Activated naive CD8-positive, alpha-beta T cell treated with anti-CD3 and anti-CD28 coated beads, Interleukin-2, amount 50 U/mL, for 24 hours (primary cell): ENCODE measurements at regions not wholly inside any gene's neighbourhood (a gene's known extent, or its start where the extent isn't known, plus 50 kb on each side); places are given as distances from the start of the nearest gene placed in this dataset.

Source experiments
- ATAC-seq: fragments of 150-1000 bp; cut with Tn5 transposase; one replicate; pipeline ENCODE4 v1.10.0; 2021
- DNase-seq: peaks from one replicate; pipeline ENCODE4 v3.0.0; 2021
- H3K27ac Mint-ChIP-seq: one replicate; pipeline ENCODE4 v1.8.0; 2021; ENCODE audit warnings: mild to moderate bottlenecking, mixed read lengths
- H3K27me3 Mint-ChIP-seq: one replicate; pipeline ENCODE4 v1.8.0; 2021; ENCODE audit warnings: mixed read lengths
- H3K36me3 Mint-ChIP-seq: one replicate; pipeline ENCODE4 v1.8.0; 2021; ENCODE audit warnings: low read depth, mixed read lengths
- H3K4me1 Mint-ChIP-seq: one replicate; pipeline ENCODE4 v1.8.0; 2021; ENCODE audit warnings: mixed read lengths
- H3K4me3 Mint-ChIP-seq: one replicate; pipeline ENCODE4 v1.8.0; 2021; ENCODE audit warnings: mild to moderate bottlenecking, moderate library complexity, mixed read lengths
- H3K9me3 Mint-ChIP-seq: one replicate; pipeline ENCODE4 v1.8.0; 2021; ENCODE audit warnings: mixed read lengths

DNA sequence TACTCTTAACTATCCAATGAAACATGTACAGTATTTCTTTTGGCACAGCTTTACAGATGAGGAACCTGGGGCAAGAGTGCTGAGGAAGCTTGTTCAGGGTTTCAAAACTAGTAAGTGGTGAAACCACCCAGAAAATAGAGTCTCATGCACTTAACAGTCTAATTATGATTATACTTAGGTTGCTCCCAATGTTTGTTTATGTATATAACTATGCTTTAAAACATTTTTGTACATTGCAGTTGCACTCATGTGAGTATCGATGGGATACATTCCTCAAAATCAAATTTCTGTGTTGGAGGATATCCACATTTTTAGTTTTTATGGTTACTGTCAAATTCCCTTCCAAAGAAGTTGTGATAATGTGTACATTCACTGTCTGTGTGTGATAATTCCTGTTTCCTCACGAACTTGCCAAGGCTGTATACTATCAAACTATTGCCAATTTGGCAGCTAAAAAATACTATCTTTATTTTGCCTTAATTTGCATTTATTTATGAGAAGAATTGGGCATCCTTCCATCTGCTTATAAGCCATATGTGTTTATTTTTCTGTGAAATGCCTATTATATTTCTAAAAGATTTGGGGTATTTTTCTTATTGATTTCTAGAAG, 143.9 kb upstream of the SSTR1 start:
- H3K27me3 Mint-ChIP-seq: no peaks in the 10 kb centered on the region
- H3K4me1 Mint-ChIP-seq: peaks cover 21% of the 10 kb centered on the region
- H3K9me3 Mint-ChIP-seq: peaks cover 14% of the 10 kb centered on the region
- H3K36me3 Mint-ChIP-seq: peaks cover 8% of the 10 kb centered on the region
- H3K4me3 Mint-ChIP-seq: no peak overlapping the region
- no peak overlapping the region for H3K27ac Mint-ChIP-seq
- DNase-seq (no peak), ATAC-seq (no peak)

DNA sequence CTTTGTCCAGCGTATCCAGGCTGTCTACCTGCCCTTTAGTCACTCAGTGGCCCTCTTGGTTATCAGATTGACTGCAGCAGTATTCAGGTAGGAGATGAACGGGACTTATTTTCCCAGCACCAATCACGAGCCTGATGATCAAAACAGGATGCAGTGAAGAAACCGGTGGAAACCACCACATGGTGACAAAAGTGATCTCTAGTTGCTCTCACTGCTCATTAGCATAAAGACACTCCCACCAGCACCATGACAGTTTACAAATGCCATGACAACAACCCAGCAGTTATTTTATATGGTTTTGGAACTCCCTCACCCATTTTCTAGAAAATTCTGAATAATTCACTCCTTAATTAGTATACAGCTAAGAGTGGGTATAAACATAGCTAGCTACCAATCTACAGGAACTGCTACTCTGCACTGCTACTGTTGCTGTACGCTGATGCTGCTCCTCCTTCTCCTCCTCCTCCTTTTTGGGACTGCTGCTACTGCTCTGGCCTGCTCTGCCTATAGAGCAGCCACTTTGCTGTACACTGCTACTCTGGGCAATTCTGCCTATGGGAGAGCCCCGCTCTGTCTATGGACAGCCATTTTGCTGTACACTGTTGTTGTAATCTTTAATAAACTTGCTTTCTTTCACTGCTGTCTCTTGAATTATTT, 142.5 kb upstream of the SSTR1 start:
- peak; percentile 19 for DNase-seq
- peaks cover 32% of the 10 kb centered on the region for H3K4me1 Mint-ChIP-seq

GRCh38 chr14:38070061-38070588, 137.6 kb upstream of the SSTR1 start:
- Mint-ChIP-seq H3K36me3 (no peaks in the 10 kb centered on the region), H3K9me3 (no peaks in the 10 kb centered on the region), H3K27me3 (no peaks in the 10 kb centered on the region), H3K27ac (no peak overlapping the region), H3K4me1 (peaks cover 71% of the 10 kb centered on the region), H3K4me3 (no peak overlapping the region)
- no peak for DNase-seq
- ATAC-seq: peak; percentile 20

More for the DNA sequence above, 142.5 kb upstream of the SSTR1 start:
- Mint-ChIP-seq H3K27ac (peak overlapping the region; percentile 73), H3K9me3 (peaks cover 9% of the 10 kb centered on the region), H3K36me3 (peaks cover 8% of the 10 kb centered on the region), H3K4me3 (peak overlapping the region; percentile 68), H3K27me3 (no peaks in the 10 kb centered on the region)
- ATAC-seq: peak; percentile 95

DNA sequence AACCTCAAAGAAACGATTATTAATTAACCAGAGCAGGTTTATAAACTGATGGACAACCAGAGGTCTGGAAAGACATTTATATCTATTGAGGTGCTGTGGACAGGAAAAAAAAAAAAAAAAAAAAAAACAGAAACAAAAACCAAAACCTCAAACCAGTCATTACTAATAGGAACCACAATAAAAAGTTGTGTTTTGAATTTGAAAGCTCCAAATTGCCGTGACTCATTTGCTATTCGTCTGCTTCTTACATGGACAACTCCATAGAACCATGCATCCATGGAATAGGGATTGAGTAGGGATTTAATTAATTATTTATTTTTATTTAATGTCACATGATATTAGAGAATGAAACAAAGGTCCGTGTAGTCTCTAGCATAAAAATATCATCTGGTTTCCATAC, 134.1 kb upstream of the SSTR1 start:
- ATAC-seq: no peak
- H3K27ac Mint-ChIP-seq: peak overlapping the region; percentile 41
- no peak for DNase-seq
- H3K4me1 Mint-ChIP-seq: peaks cover 69% of the 10 kb centered on the region
- H3K36me3 Mint-ChIP-seq: no peaks in the 10 kb centered on the region
- peak overlapping the region; percentile 24 for H3K4me3 Mint-ChIP-seq
- no peaks in the 10 kb centered on the region for H3K27me3 Mint-ChIP-seq
- H3K9me3 Mint-ChIP-seq: no peaks in the 10 kb centered on the region

DNA sequence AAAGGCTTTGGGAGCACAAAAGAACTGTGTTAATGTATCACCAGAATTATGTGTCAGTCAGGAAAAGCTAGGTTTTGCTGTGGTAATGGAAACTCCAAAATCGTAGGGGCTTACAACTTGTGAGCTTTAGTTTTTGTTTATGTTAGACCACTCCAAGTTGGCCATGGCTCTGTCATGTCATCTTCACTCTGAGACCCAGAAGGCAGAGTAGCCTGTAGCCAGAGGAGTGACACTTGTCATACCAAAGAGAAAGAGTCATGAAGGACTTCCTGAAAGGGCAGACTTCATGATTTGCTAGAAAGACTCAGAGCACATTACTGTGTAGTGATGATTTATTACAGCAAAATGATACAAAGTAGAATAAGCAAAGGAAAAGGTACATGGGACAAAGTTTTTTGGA, 133.6 kb upstream of the SSTR1 start:
- peak overlapping the region; percentile 24 for H3K4me3 Mint-ChIP-seq
- ATAC-seq: peak; percentile 34

DNA sequence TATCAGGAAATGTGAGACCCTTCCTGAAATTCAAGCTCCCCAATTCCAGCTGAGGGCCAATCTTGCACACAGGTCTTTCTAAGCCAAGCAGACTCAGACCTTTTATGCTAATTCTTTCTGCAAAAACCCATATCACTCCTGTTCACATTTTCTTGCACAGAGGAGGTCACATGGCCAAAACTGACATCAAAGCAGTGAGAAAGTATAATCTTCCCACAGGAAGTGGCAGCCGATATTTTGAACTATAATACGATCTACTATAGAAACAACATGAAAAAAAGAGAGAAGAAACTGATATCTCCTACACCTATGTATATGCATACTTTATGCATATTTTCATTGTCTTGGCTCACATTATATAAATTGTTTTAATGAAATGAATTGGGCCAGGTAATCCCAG, 132.9 kb upstream of the SSTR1 start:
- ATAC-seq: no peak
- Mint-ChIP-seq H3K27ac (peak overlapping the region; percentile 41), H3K9me3 (peaks cover 3% of the 10 kb centered on the region), H3K4me1 (peaks cover 74% of the 10 kb centered on the region), H3K4me3 (no peak overlapping the region), H3K27me3 (no peaks in the 10 kb centered on the region), H3K36me3 (no peaks in the 10 kb centered on the region)
- no peak for DNase-seq

More for the DNA sequence above, 133.6 kb upstream of the SSTR1 start:
- Mint-ChIP-seq H3K36me3 (no peaks in the 10 kb centered on the region), H3K4me1 (peaks cover 73% of the 10 kb centered on the region), H3K27me3 (no peaks in the 10 kb centered on the region), H3K9me3 (peaks cover 1% of the 10 kb centered on the region), H3K27ac (peak overlapping the region; percentile 41)
- no peak for DNase-seq

- no peaks in the 10 kb centered on the region for H3K36me3 Mint-ChIP-seq
- H3K27ac Mint-ChIP-seq: no peak overlapping the region
- no peaks in the 10 kb centered on the region for H3K27me3 Mint-ChIP-seq
- peaks cover 3% of the 10 kb centered on the region for H3K9me3 Mint-ChIP-seq
- peaks cover 61% of the 10 kb centered on the region for H3K4me1 Mint-ChIP-seq
- ATAC-seq (peak; percentile 58), DNase-seq (no peak)
- no peak overlapping the region for H3K4me3 Mint-ChIP-seq
Measured at GRCh38 chr14:38078393-38078792, 129.3 kb upstream of the SSTR1 start.

DNA sequence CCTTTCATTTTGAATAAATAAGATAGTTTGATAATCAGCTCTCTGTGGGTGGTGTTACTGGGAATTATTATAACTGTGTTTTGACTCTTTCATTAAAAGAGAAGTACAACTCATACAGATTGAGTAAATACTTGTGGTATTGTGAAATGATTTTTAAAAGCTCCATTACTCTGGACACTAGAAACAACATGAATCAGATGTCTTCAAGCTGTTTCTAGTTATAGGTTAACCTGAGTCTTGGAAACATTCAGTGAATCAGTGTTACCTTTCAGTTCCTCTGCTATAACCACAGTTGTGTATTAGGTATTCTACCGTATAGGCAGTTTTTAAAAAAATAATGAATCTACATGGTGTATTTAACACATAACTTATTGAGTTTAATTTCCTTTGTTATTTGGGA, 128.4 kb upstream of the SSTR1 start:
- H3K27ac Mint-ChIP-seq: peak overlapping the region; percentile 64
- H3K9me3 Mint-ChIP-seq: peaks cover 3% of the 10 kb centered on the region
- peaks cover 52% of the 10 kb centered on the region for H3K4me1 Mint-ChIP-seq
- no peak overlapping the region for H3K4me3 Mint-ChIP-seq
- ATAC-seq: peak; percentile 84
- no peak for DNase-seq
- no peaks in the 10 kb centered on the region for H3K27me3 Mint-ChIP-seq
- no peaks in the 10 kb centered on the region for H3K36me3 Mint-ChIP-seq

GRCh38 chr14:38079886-38080285, 127.8 kb upstream of the SSTR1 start:
- ATAC-seq (no peak), DNase-seq (no peak)
- Mint-ChIP-seq H3K27me3 (no peaks in the 10 kb centered on the region), H3K9me3 (peaks cover 3% of the 10 kb centered on the region), H3K4me1 (peaks cover 46% of the 10 kb centered on the region), H3K27ac (no peak overlapping the region), H3K4me3 (no peak overlapping the region), H3K36me3 (no peaks in the 10 kb centered on the region)

DNA sequence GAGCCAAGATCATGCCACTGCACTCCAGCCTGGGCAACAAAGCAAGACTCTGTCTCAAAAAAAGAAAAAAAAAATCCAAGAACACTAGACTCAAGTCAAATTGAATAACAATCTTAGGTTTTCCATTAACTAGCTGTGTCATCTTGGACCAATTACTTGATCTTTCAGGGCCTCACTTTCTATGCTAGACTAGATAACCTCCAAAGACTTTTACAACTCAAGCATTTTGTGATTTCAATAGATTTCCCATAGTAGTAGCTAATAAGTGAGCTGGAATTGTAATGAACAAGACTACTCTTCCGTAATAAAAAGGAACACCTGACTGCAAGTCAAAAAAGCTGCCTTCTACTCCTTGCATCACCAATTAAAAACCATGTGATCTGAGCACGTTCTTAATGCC, 127.0 kb upstream of the SSTR1 start:
- H3K4me1 Mint-ChIP-seq: peaks cover 43% of the 10 kb centered on the region
- H3K4me3 Mint-ChIP-seq: no peak overlapping the region
- no peak for DNase-seq
- ATAC-seq: no peak
- no peaks in the 10 kb centered on the region for H3K36me3 Mint-ChIP-seq
- H3K27ac Mint-ChIP-seq: no peak overlapping the region
- H3K9me3 Mint-ChIP-seq: peaks cover 3% of the 10 kb centered on the region
- no peaks in the 10 kb centered on the region for H3K27me3 Mint-ChIP-seq

- no peaks in the 10 kb centered on the region for H3K36me3 Mint-ChIP-seq
- H3K27ac Mint-ChIP-seq: no peak overlapping the region
- ATAC-seq (no peak), DNase-seq (no peak)
- no peaks in the 10 kb centered on the region for H3K27me3 Mint-ChIP-seq
- no peak overlapping the region for H3K4me3 Mint-ChIP-seq
- H3K9me3 Mint-ChIP-seq: peaks cover 3% of the 10 kb centered on the region
- H3K4me1 Mint-ChIP-seq: peaks cover 35% of the 10 kb centered on the region
Measured at GRCh38 chr14:38083039-38083438, 124.7 kb upstream of the SSTR1 start.

- DNase-seq: no peak
- Mint-ChIP-seq H3K9me3 (peaks cover 28% of the 10 kb centered on the region), H3K27me3 (no peaks in the 10 kb centered on the region), H3K27ac (no peak overlapping the region), H3K4me1 (peaks cover 12% of the 10 kb centered on the region), H3K36me3 (peaks cover 11% of the 10 kb centered on the region), H3K4me3 (peak overlapping the region; percentile 62)
- no peak for ATAC-seq
Measured at GRCh38 chr14:38089123-38089522, 118.6 kb upstream of the SSTR1 start.

DNA sequence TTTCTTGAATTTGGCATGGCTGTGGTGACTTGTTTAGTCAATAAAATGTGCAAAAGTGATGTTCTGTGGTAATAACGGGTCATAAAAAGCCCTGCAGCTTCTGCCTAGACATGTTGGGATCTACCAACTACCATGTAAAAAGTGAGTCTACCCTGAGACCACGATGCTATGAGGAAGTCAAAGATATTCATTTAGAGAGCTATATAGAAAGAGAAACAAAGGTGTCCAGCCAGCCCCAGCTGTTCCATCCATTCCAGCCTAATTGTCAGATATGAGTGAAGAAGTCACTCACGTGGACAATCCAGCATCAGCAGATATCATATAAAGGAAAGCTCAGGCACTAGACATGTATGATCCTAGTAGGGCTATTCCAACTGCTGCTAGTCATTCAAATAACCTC, 117.2 kb upstream of the SSTR1 start:
- Mint-ChIP-seq H3K4me3 (no peak overlapping the region), H3K27me3 (no peaks in the 10 kb centered on the region), H3K27ac (no peak overlapping the region), H3K36me3 (peaks cover 11% of the 10 kb centered on the region), H3K9me3 (peaks cover 38% of the 10 kb centered on the region), H3K4me1 (peaks cover 12% of the 10 kb centered on the region)
- ATAC-seq: no peak
- DNase-seq: no peak

- DNase-seq: no peak
Measured at GRCh38 chr14:38098074-38098836, 109.4 kb upstream of the SSTR1 start.

DNA sequence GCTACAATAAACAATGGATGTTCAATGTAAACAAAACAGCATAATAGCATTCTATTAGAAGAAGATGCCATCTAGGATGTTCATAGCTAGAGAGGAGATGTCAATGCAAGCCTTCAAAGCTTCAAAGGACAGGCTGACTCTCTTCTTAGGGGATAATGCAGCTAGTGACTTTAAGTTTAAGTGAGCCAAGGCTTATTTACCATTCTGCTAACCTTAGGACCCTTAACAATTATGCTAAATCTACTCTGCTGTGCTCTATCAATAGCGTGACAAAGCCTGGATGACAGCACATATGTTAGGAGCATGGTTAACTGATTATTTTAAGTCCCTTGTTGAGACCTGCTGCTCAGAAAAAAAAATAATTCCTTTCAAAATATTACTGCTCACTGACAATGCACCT, 106.0 kb upstream of the SSTR1 start:
- peaks cover 18% of the 10 kb centered on the region for H3K9me3 Mint-ChIP-seq
- DNase-seq (no peak), ATAC-seq (no peak)
- no peaks in the 10 kb centered on the region for H3K4me1 Mint-ChIP-seq
- H3K4me3 Mint-ChIP-seq: no peak overlapping the region
- H3K36me3 Mint-ChIP-seq: no peaks in the 10 kb centered on the region
- H3K27ac Mint-ChIP-seq: no peak overlapping the region
- no peaks in the 10 kb centered on the region for H3K27me3 Mint-ChIP-seq

More at GRCh38 chr14:38098074-38098836, 109.4 kb upstream of the SSTR1 start:
- Mint-ChIP-seq H3K27me3 (no peaks in the 10 kb centered on the region), H3K4me3 (no peak overlapping the region), H3K36me3 (peaks cover 6% of the 10 kb centered on the region), H3K27ac (no peak overlapping the region), H3K9me3 (peaks cover 30% of the 10 kb centered on the region), H3K4me1 (no peaks in the 10 kb centered on the region)
- no peak for ATAC-seq
